Loucy (cell line): ENCODE measurements at regions not wholly inside any gene's neighbourhood (a gene's known extent, or its start where the extent isn't known, plus 50 kb on each side); places are given as distances from the start of the nearest gene placed in this dataset.

Experiments used
- EZH2phosphoT487 ChIP-seq: fragments of 200-600 bp; IDR thresholded peaks from 2 replicates; pipeline ENCODE4 v1.6.1; 2018; ENCODE audit warnings: antibody characterized with exemption, mild to moderate bottlenecking, moderate library complexity, borderline replicate concordance
- TF ChIP-seq, protein P1 (sequence below): fragments of 200-600 bp; sonication (generic); conservative IDR thresholded peaks from 2 replicates; pipeline ENCODE4 v1.5.1; 2014; ENCODE audit warnings: mild to moderate bottlenecking, antibody characterized with exemption, low read length

- TF ChIP-seq EZH2phosphoT487: no peak
- TF ChIP-seq, protein P1, sequence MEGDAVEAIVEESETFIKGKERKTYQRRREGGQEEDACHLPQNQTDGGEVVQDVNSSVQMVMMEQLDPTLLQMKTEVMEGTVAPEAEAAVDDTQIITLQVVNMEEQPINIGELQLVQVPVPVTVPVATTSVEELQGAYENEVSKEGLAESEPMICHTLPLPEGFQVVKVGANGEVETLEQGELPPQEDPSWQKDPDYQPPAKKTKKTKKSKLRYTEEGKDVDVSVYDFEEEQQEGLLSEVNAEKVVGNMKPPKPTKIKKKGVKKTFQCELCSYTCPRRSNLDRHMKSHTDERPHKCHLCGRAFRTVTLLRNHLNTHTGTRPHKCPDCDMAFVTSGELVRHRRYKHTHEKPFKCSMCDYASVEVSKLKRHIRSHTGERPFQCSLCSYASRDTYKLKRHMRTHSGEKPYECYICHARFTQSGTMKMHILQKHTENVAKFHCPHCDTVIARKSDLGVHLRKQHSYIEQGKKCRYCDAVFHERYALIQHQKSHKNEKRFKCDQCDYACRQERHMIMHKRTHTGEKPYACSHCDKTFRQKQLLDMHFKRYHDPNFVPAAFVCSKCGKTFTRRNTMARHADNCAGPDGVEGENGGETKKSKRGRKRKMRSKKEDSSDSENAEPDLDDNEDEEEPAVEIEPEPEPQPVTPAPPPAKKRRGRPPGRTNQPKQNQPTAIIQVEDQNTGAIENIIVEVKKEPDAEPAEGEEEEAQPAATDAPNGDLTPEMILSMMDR: no peak
These were observed 345.3 kb upstream of the NCAM1 start for GRCh38 chr11:112615891-112616290.
